Endothelial cell of umbilical vein (primary cell): ENCODE measurements at regions not wholly inside any gene's neighbourhood (a gene's known extent, or its start where the extent isn't known, plus 50 kb on each side); places are given as distances from the start of the nearest gene placed in this dataset.

Source experiments
- BruUV-seq: library from RNA; stranded (reverse); fragments of 400-500 nt; replicated peaks from 2 replicates; lab custom pipeline; 2021; lab: Mats Ljungman, UMichigan
- CTCF ChIA-PET: fragments of 300-600, 350-600 bp; sonication (Branson Sonifier 250); formaldehyde crosslinking; loops from one replicate; lab custom pipeline; 2021; ENCODE audit warnings: antibody characterized with exemption, inconsistent platforms; lab: Charles Lee
- POLR2A ChIA-PET: fragments of 300-600, 350-600 bp; sonication (Branson Sonifier 250); formaldehyde crosslinking; loops from one replicate; lab custom pipeline; 2021; ENCODE audit warnings: antibody characterized with exemption, inconsistent platforms; lab: Charles Lee
- DNase-seq: peaks from one replicate; pipeline ENCODE4 v3.0.0-alpha.2; 2011; ENCODE audit warnings: low read depth, low spot score
- FAIRE-seq: peaks from 2 replicates; lab custom pipeline; 2011; peaks lifted over from hg19 to GRCh38; lab: Jason Lieb, UNC
- H2AFZ ChIP-seq: 2 replicates; pipeline ENCODE4 v1.6.0; 2012; ENCODE audit warnings: low read depth, low read length, control low read depth, inconsistent platforms
- H3K27ac ChIP-seq: 2 replicates; pipeline ENCODE4 v1.5.1; 2011; ENCODE audit warnings: low read depth, mild to moderate bottlenecking, control low read depth, low read length, moderate library complexity; ENCODE audit not compliant: insufficient read depth
- H3K27me3 ChIP-seq, 2 experiments: 2 replicates each; pipeline versions ENCODE4 v1.6.0 to v1.6.1; 2011; ENCODE audit warnings: low read length in 2 of 2, mixed read lengths in 1 of 2; ENCODE audit not compliant: control insufficient read depth in 2 of 2, insufficient read depth in 2 of 2
- H3K36me3 ChIP-seq, 2 experiments: 2 replicates in 1 of 2; 3 replicates in 1 of 2; pipeline ENCODE4 v1.5.1; 2011; ENCODE audit warnings: low read length in 2 of 2, mild to moderate bottlenecking in 1 of 2, moderate library complexity in 1 of 2; ENCODE audit not compliant: control insufficient read depth in 2 of 2, insufficient read depth in 2 of 2; ENCODE audit errors: extremely low read depth in 1 of 2
- H3K4me1 ChIP-seq: 3 replicates; pipeline ENCODE4 v1.5.1; 2011; ENCODE audit warnings: mild to moderate bottlenecking, low read length; ENCODE audit not compliant: control insufficient read depth, insufficient read depth; ENCODE audit errors: extremely low read depth
- H3K4me2 ChIP-seq: 2 replicates; pipeline ENCODE4 v1.6.1; 2011; ENCODE audit warnings: low read length, control low read depth, mixed read lengths; ENCODE audit not compliant: insufficient read depth
- H3K4me3 ChIP-seq, 3 experiments: fragments of 200-600 bp in 1 of 3; sonication (generic), shearing (Covaris generic) in 1 of 3; replicated peaks in 1 of 3; 2 replicates each; pipeline ENCODE4 v1.5.1; 2011 to 2016; ENCODE audit warnings: control low read depth in 3 of 3, low read length in 3 of 3, mild to moderate bottlenecking in 2 of 3, inconsistent platforms in 1 of 3, low read depth in 1 of 3, moderate library complexity in 1 of 3; ENCODE audit not compliant: insufficient read depth in 1 of 3
- H3K79me2 ChIP-seq: 2 replicates; pipeline ENCODE4 v1.6.0; 2012; ENCODE audit warnings: low read length, inconsistent platforms; ENCODE audit not compliant: control insufficient read depth, insufficient read depth
- H3K9ac ChIP-seq: replicated peaks from 2 replicates; pipeline ENCODE3; 2011; ENCODE audit warnings: low read length, control low read depth; ENCODE audit not compliant: insufficient read depth; ENCODE audit errors: extremely low read depth
- H3K9me1 ChIP-seq: replicated peaks from 3 replicates; pipeline ENCODE4 v1.6.0; 2011; ENCODE audit warnings: mild to moderate bottlenecking, low read length; ENCODE audit not compliant: control insufficient read depth, insufficient read depth; ENCODE audit errors: extremely low read depth
- H3K9me3 ChIP-seq: replicated peaks from 2 replicates; pipeline ENCODE4 v1.5.1; 2012; ENCODE audit warnings: low read length, inconsistent platforms; ENCODE audit not compliant: control insufficient read depth, insufficient read depth
- H4K20me1 ChIP-seq: replicated peaks from 2 replicates; pipeline ENCODE3; 2011; ENCODE audit warnings: mild to moderate bottlenecking, low read length; ENCODE audit not compliant: control insufficient read depth, insufficient read depth; ENCODE audit errors: extremely low read depth
- GATA2 ChIP-seq: IDR thresholded peaks from 2 replicates; pipeline ENCODE4 v1.7.0; 2011; ENCODE audit warnings: low read depth, mild to moderate bottlenecking, moderate library complexity, mixed read lengths, low read length; ENCODE audit not compliant: insufficient read length, insufficient read depth
- JUN ChIP-seq: IDR thresholded peaks from 2 replicates; pipeline ENCODE4 v1.6.1; 2011; ENCODE audit warnings: borderline replicate concordance, low read depth; ENCODE audit not compliant: insufficient read length, insufficient read depth
- MYC ChIP-seq: IDR thresholded peaks from one replicate; pipeline ENCODE4 v1.6.1; 2011; ENCODE audit warnings: mild to moderate bottlenecking, low read depth, low read length
- POLR2A ChIP-seq: IDR thresholded peaks from 2 replicates; pipeline ENCODE4 v1.6.1; 2012; ENCODE audit warnings: low read depth, mild to moderate bottlenecking, control low read depth, low read length
- POLR2AphosphoS5 ChIP-seq: IDR thresholded peaks from 2 replicates; pipeline ENCODE4 v1.6.1; 2012; ENCODE audit warnings: low read depth, mild to moderate bottlenecking, control low read depth, low read length, moderate library complexity; ENCODE audit not compliant: insufficient read depth
- dilution Hi-C: fragments of 300-500 bp; cut with MboI; formaldehyde crosslinking; loops from one replicate; pipeline ENCODE4 v1.15.0; 2019; ENCODE audit warnings: low sequenced_read_pairs; ENCODE audit not compliant: extremely low pct_ligation_motif_present
- intact Hi-C: fragments of 100-400 bp; cut with micrococcal nuclease; formaldehyde crosslinking; loops from one replicate; pipeline ENCODE4 v1.10.0; 2022
- TF ChIP-seq, protein P1 (sequence below), 2 donors: IDR thresholded peaks; 1 replicate in 1 of 2; 2 replicates in 1 of 2; pipeline ENCODE4 v1.5.1; 2011; ENCODE audit warnings: low read length in 2 of 2, mild to moderate bottlenecking in 2 of 2, moderate library complexity in 2 of 2, control low read depth in 1 of 2, inconsistent platforms in 1 of 2, low read depth in 1 of 2; ENCODE audit not compliant: insufficient read depth in 1 of 2; ENCODE audit errors: extremely low read depth in 1 of 2
- TF ChIP-seq, protein P2 (sequence below): IDR thresholded peaks from 2 replicates; pipeline ENCODE4 v1.6.1; 2011; ENCODE audit not compliant: insufficient read depth, insufficient read length

DNA sequence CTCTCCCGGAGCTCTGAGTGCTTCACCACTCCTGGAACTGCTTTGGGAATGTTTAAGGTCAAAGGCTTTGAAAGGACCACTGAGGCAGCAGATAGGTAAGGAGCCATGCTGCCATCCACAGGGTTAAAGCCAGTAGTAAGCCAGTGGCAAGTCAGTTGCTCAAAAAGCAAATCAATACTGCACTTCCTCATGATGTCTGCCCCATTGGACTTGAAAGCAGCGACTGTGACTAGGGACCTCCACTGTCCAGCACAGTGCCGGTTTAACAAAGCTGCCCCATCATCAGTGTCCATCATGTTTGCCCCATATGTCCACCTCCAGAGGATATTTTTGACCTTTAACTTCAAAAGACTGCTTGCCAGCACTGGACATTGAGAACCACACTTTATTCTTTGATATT lies 49.9 kb upstream of the FGF13 start:
- no peaks in the 10 kb centered on the region for H3K36me3 ChIP-seq
- no peaks in the 10 kb centered on the region for H3K9me1 ChIP-seq
- no peak overlapping the region for H2AFZ ChIP-seq
- H3K4me1 ChIP-seq: no peaks in the 10 kb centered on the region
- intact Hi-C loops (no loop called here), dilution Hi-C loops (no loop called here)
- POLR2A ChIA-PET: no interaction called here
- H3K27me3 ChIP-seq: no peaks in the 10 kb centered on the region
- H4K20me1 ChIP-seq: no peaks in the 10 kb centered on the region
- no peaks in the 10 kb centered on the region for H3K79me2 ChIP-seq
- H3K4me3 ChIP-seq: no peak overlapping the region
- TF ChIP-seq POLR2A: no peak
- no peak for TF ChIP-seq MYC
- no peak for TF ChIP-seq POLR2AphosphoS5
- TF ChIP-seq, protein P1, sequence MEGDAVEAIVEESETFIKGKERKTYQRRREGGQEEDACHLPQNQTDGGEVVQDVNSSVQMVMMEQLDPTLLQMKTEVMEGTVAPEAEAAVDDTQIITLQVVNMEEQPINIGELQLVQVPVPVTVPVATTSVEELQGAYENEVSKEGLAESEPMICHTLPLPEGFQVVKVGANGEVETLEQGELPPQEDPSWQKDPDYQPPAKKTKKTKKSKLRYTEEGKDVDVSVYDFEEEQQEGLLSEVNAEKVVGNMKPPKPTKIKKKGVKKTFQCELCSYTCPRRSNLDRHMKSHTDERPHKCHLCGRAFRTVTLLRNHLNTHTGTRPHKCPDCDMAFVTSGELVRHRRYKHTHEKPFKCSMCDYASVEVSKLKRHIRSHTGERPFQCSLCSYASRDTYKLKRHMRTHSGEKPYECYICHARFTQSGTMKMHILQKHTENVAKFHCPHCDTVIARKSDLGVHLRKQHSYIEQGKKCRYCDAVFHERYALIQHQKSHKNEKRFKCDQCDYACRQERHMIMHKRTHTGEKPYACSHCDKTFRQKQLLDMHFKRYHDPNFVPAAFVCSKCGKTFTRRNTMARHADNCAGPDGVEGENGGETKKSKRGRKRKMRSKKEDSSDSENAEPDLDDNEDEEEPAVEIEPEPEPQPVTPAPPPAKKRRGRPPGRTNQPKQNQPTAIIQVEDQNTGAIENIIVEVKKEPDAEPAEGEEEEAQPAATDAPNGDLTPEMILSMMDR (IDR thresholded peaks at IDR 0.05; ENCODE audit: extremely low read depth in 1 of 2, insufficient read depth in 1 of 2, low read depth in 1 of 2, low read length in 2 of 2): no peak
- TF ChIP-seq, protein P2, sequence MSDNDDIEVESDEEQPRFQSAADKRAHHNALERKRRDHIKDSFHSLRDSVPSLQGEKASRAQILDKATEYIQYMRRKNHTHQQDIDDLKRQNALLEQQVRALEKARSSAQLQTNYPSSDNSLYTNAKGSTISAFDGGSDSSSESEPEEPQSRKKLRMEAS: no peak
- no peak for TF ChIP-seq GATA2
- no peak for TF ChIP-seq JUN
- no peak for DNase-seq
- no peak for FAIRE-seq
- no peaks in the 10 kb centered on the region for H3K9me3 ChIP-seq
- no peak overlapping the region for H3K4me2 ChIP-seq
- no peak overlapping the region for H3K9ac ChIP-seq
- no TSS peak for BruUV-seq
- H3K27ac ChIP-seq: no peak overlapping the region
- CTCF ChIA-PET: no interaction called here
